HL-60 (cell line): ENCODE measurements at regions not wholly inside any gene's neighbourhood (a gene's known extent, or its start where the extent isn't known, plus 50 kb on each side); places are given as distances from the start of the nearest gene placed in this dataset.

Experiments used
- DNase-seq, 2 experiments: peaks; one replicate each; pipeline ENCODE4 v3.0.0-alpha.2; 2010 to 2020; ENCODE audit warnings: low read depth in 1 of 2, low spot score in 1 of 2
- H3K27ac ChIP-seq: fragments of 250-450 bp; sonication (Bioruptor Pico); replicated peaks from 2 replicates; pipeline ENCODE4 v1.5.1; 2020; ENCODE audit warnings: mild to moderate bottlenecking, moderate library complexity
- H3K27me3 ChIP-seq: fragments of 250-450 bp; sonication (Bioruptor Pico); 2 replicates; pipeline ENCODE4 v1.5.1; 2021; ENCODE audit warnings: mild to moderate bottlenecking, moderate library complexity; ENCODE audit not compliant: insufficient read depth, poor library complexity, severe bottlenecking
- H3K4me3 ChIP-seq: replicated peaks from 2 replicates; pipeline ENCODE4 v1.5.1; 2011; ENCODE audit warnings: mild to moderate bottlenecking, control low read depth, low read length; ENCODE audit not compliant: insufficient read depth
- CTCF ChIP-seq: IDR thresholded peaks from one replicate; pipeline ENCODE4 v1.5.1; 2011; ENCODE audit warnings: low read length, control low read depth, inconsistent platforms; ENCODE audit not compliant: insufficient read depth
- GABPA ChIP-seq: IDR thresholded peaks from 2 replicates; pipeline ENCODE4 v1.6.1; 2012; ENCODE audit warnings: low read depth
- POLR2AphosphoS5 ChIP-seq: IDR thresholded peaks from 2 replicates; pipeline ENCODE4 v1.6.1; 2012; ENCODE audit warnings: low read depth
- REST ChIP-seq: IDR thresholded peaks from 2 replicates; pipeline ENCODE4 v1.6.1; 2012; ENCODE audit warnings: low read depth; ENCODE audit not compliant: insufficient replicate concordance
- SPI1 ChIP-seq: IDR thresholded peaks from 2 replicates; pipeline ENCODE4 v1.6.1; 2012; ENCODE audit warnings: low read depth, mild to moderate bottlenecking, borderline replicate concordance

- no peak for TF ChIP-seq GABPA
- no peak for TF ChIP-seq REST
- TF ChIP-seq SPI1: no peak
- no peak for TF ChIP-seq CTCF
- no peak for TF ChIP-seq POLR2AphosphoS5
- H3K27ac ChIP-seq: no peak overlapping the region
- DNase-seq: no peak
- H3K4me3 ChIP-seq: no peak overlapping the region
- no peaks in the 10 kb centered on the region for H3K27me3 ChIP-seq
Measured at GRCh38 chr2:172296267-172297046, 130.9 kb upstream of the ITGA6 start.

GRCh38 chr2:172297531-172297930 lies 129.9 kb upstream of the ITGA6 start:
- Histone ChIP-seq H3K4me3 (no peak overlapping the region), H3K27me3 (no peaks in the 10 kb centered on the region), H3K27ac (no peak overlapping the region)
- TF ChIP-seq GABPA (no peak), CTCF (no peak), SPI1 (no peak), REST (no peak), POLR2AphosphoS5 (no peak)
- DNase-seq: no peak

- no peak for DNase-seq
- Histone ChIP-seq H3K27me3 (no peaks in the 10 kb centered on the region), H3K4me3 (no peak overlapping the region), H3K27ac (no peak overlapping the region)
- TF ChIP-seq CTCF (no peak), POLR2AphosphoS5 (no peak), GABPA (no peak), SPI1 (no peak), REST (no peak)
Measured at GRCh38 chr2:172297950-172298349, 129.4 kb upstream of the ITGA6 start.
